GM18505 (cell line): ENCODE measurements at regions not wholly inside any gene's neighbourhood (a gene's known extent, or its start where the extent isn't known, plus 50 kb on each side); places are given as distances from the start of the nearest gene placed in this dataset.

ENCODE experiments used
- ATAC-seq: cut with Tn5 transposase; IDR thresholded peaks from one replicate; pipeline ENCODE4 v1.9.1; 2021; ENCODE audit not compliant: unreplicated experiment
- POLR2A ChIP-seq: IDR thresholded peaks from 4 replicates; pipeline ENCODE4 v1.6.1; 2011; ENCODE audit warnings: borderline replicate concordance; ENCODE audit not compliant: insufficient read depth, insufficient read length; ENCODE audit errors: extremely low read depth

DNA sequence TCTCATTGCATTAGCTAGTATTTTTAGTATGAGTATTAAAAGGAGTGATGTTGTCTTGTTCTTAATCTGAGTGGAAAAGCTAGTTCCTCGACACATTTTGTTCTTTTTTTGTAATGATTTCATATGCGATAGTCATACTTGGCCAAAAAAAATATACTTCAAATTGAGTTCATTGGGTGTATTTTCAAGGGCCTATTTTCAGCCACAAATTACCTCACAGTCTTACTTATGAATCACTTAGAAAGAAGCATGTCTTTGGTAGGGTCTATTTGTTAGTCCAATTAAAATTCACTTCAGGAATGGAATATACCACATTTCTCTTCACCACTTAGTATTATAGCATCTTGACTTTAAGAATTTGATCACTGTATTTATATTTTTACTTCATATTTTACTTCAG lies 337.2 kb downstream of the CDH11 start:
- no peak for TF ChIP-seq POLR2A
- ATAC-seq = no peak

DNA sequence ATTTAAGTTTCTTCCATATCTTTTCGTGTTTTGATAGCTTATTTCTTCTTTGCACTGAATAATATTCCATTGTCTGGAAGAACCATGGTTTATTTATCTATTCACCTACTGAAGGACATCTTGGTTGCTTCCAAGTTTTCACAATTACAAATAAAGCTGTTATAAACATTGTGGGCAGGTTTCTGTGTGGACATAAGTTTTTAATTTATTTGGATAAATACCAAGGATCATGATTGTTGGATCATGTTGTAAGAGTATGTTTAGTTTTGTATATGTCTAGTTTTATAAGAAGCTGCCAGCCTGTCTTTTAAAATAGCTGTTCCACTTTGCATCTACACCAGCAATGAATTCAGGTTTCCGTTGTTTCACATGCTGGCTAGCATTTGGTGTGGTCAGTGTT lies 339.4 kb downstream of the CDH11 start:
- no peak for TF ChIP-seq POLR2A

DNA sequence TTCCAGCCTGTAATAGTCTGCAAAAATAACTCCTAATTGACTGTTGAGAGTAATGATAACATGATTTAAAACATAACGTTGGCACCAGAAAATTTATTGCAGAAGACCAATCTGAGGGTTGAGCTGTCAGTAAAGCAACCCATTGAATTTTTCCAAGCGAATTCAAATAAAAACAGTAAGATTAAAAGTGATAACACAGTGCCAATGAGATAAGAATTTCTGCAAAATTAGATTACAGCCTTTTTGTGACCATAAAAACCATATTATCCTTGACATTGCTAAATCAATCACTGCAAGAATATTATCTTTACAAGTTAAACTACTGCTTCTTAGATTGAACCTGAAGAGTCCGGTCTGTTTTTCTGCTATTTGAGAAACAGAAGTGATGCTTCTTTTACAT lies 341.4 kb downstream of the CDH11 start:
- TF ChIP-seq POLR2A = no peak
- ATAC-seq = no peak

More for the DNA sequence above, 339.4 kb downstream of the CDH11 start:
- ATAC-seq = no peak

DNA sequence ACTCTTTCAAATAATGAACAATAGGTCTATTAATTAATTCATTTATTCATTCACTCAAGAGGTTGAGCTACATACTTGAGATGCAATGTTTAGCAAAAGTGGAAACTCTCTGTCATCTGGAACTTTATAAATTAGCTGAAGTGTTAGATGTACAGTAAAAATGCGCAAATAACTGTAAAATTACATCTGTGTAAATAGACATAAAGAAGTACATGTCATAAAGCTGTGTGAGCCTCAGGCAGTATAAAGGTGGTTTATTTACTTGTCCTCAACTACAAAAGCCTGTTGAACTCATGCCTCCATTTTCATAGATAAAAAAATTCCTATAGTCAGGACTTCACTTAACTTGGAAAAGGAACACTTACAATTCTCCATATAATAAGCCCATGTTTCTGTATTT lies 343.1 kb downstream of the CDH11 start:
- ATAC-seq = no peak
- no peak for TF ChIP-seq POLR2A

DNA sequence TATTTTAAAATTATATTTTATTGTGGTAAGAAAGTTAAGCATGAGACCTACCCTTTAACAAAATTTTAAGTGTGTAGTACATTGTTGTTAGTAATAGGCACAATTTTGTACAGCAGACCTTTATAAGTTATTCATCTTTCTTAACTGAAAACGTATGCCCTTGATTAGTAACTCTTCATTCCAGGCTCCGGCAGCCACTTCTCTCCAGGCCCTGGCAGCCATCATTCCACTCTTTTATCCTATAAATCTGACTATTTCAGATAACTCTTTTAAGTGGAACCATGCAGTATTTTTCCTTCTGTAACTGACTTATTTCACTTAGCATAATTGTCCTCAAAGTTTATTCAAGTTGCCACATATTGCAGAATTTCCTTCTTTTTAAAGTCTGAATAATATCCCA lies 348.2 kb downstream of the CDH11 start:
- ATAC-seq = no peak
- no peak for TF ChIP-seq POLR2A

DNA sequence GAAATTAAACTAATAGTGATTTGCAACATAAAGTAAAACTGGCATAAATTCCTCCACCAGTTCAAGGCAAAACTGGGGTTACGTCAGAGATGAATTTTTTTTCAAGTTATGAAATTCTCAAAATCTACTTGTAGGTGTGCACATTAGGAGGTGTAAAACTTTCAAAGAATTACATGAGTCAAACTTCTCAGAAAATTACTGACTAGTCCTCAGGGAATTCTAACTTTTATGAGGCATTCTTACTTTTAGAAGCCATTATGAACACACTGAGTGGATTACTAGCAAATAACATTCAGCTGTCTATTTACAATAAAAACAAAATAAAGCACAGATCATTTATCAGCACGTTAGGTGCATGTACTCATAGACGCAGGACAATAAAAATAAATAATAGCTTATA lies 348.7 kb downstream of the CDH11 start:
- no peak for ATAC-seq
- no peak for TF ChIP-seq POLR2A

DNA sequence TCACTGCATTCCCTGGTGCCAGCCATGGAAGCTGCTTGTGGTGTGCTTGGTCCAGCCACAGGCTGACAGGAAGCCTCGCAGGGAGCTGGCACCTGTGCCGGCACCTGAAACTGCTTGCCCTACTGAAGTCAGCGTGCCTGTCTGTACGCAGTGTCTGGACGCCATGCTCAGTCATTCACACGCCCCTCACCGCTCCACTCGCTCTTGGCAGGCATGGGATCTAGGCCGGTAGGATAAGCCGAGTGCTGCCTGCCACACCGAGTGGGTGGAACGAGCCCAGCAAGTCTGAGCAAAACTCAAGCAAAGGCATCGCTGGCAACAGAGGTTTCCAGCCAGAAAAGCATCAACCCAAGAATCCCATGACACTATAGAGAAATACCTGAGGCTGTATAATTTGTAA lies 350.6 kb downstream of the CDH11 start:
- no peak for ATAC-seq
- no peak for TF ChIP-seq POLR2A

DNA sequence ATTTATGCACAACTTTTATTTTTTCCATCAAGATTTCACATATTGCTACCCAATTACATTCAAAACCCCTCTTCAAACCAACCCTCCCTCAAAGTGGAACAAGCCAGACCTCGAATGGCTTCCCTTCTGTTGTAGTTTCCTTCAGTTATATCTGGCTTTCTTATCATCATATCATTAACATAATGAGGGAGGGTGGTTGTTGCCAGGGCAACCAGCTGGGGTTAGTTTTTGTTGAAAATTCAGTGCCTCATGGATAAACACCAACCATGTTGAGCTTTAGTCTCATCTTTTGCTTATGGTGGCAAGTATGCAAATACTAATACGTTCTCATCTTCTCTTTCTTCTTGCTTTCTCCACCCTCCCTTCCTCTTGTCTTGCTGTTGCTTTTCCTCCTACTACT lies 359.7 kb downstream of the CDH11 start:
- no peak for TF ChIP-seq POLR2A
- no peak for ATAC-seq

DNA sequence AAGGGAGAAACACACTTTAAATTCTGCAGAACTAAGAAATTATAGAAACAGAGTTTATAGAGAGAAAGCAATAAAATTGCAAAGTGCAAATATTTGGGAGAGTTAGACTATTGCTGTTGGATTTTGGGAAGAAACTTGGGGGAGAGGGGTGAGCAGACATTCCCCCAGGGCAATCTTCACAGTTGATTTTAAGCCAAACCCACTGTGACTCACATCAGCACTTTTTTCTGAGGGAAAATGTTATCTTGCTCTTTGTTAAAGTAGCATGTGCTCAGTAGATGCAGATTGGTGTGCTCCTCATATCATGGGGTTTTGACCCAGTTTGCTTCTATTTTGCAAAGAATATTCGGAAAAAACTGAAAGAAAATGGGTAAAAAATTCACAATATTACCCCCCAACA lies 367.6 kb downstream of the CDH11 start:
- no peak for TF ChIP-seq POLR2A
- no peak for ATAC-seq

DNA sequence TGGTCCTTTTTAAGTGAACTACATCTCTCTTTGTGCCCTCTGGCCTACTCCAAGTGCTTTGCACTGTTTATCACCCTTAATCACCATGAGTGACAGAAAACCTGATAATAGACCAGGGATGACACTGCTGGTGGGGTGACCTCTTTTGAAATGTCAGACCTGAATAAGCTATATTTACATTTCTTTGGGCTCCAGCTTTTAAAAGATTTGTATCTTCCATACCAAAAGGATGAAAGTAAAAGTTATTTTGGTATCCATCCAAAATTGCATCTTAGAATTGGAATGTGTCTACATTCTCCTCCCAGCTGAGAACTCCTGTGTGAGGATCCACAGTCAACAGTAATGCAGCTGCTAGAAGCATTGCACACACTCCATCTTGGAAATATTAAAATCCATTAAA lies 370.0 kb downstream of the CDH11 start:
- no peak for TF ChIP-seq POLR2A
- no peak for ATAC-seq

DNA sequence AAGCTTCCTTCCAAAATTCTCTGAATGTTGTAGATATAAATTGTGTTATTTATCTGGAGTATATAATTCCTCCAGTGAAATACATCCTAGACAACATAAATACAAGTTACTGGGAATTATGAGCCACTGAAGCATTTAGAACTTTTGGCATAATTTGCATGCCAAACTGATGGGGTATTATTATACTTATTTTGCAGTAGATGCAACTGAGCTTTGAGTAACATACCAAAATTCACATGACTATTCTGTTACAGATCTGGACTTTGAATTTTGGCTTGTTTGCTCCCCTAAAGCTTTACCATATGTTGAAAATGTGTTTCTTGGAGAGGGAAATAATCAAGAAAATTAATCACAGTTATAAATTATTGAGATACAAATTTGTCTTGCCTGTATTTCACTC lies 372.5 kb downstream of the CDH11 start:
- TF ChIP-seq POLR2A = no peak
- ATAC-seq = no peak

DNA sequence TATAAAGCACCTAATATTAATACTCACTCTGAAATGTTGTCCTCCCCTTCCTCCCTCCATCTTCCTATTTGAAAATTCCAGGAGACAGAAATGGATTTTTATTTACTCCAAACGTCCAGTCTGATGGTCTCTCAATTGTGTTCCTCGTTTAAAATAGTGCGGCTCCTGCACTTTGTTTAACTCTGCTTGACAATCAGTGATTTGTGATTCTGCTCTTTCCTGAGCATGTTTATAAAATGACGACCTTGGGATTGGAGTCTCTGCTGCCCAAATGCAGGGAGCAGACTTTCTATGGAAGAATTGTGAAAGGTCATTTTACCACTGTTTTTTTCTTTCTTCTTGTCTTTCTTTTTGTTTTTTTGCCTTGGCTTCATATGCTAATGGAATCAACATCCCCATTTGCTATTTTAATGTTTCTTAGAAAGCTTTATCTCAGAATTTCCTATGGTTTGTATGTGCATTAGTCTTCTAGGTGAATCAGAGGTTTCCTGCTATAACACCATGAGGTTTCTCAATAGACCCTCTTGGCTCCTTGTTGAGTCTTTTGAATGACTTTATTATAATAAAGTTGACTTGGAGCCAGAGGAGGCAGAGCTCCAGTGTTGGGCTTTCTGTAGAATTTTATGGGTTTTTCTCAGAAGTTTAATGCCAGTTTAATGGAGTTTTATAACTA lies 376.5 kb downstream of the CDH11 start:
- no peak for TF ChIP-seq POLR2A
- ATAC-seq = no peak

DNA sequence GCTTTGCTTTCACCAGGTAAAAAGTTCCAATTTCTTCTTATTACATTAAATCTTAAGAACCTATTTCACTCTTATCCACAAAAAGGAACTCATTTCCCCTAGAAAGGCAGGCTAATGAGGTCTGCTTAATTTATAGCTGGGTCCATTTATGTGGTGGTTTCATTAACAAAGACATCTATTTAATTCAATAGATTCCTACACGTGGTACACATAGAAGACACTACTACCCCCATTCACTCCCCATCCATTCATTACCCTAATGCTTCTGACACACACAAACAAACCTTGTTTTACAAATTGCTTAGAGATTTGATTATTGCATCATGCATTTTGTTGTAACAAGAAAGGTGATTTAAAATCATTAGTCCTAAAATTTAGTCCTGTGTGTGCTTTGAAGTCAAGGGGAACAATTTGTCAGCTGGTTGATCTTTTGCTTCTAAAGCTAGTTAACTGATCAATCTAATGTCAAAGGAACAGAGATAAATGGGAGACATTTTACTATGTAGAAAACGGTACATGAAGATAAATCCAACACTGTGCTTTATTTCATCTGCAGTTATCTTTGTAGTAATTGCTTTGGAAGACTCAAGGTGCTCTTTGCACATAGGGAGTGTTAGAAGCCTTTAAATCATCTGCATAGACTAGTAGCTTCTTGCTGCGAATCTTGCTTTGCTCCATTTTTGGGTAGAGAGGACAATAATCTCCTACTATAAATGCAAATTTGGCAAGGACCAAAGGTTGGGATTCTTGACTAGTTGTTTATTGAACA lies 379.2 kb downstream of the CDH11 start:
- TF ChIP-seq POLR2A = no peak
- ATAC-seq = no peak

DNA sequence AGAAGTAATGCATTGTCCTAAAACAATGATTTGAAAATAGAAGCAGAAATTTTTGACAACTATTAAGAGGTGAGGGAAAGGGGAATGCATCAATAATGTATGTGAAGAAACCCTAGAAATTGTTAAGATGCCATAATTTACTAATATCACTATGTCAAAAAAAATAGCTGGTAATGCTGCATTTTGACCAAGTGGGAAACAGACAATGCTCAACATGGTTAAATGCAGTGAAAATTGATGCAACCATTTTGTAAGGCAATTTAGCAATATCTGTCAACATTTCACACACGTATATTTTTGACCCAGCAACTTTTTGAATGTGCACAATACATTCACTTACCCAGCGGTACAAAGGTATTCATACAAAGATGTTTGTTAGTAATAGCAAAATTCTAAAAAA lies 381.6 kb downstream of the CDH11 start:
- TF ChIP-seq POLR2A = no peak

More for the DNA sequence above, 381.6 kb downstream of the CDH11 start:
- ATAC-seq = no peak
